ENCODE measurements at regions not wholly inside any gene's neighbourhood (a gene's known extent, or its start where the extent isn't known, plus 50 kb on each side); places are given as distances from the start of the nearest gene placed in this dataset.

- H3K4ac ChIP-seq (ENCODE audit: low read depth in 1 of 2, low read length in 2 of 2) = no peak overlapping the region
- H3K27me3 ChIP-seq (ENCODE audit: control insufficient read depth in 1 of 2, insufficient read depth in 1 of 2, low read length in 2 of 2) = no peaks in the 10 kb centered on the region
- H3K36me3 ChIP-seq (ENCODE audit: control insufficient read depth in 1 of 2, insufficient read depth in 2 of 2, low read depth in 1 of 2, low read length in 2 of 2) = no peaks in the 10 kb centered on the region
- no peak overlapping the region for H2BK5ac ChIP-seq (ENCODE audit: low read depth, low read length, poor library complexity, severe bottlenecking)
- H3K4me3 ChIP-seq (ENCODE audit: insufficient read depth in 1 of 2, low read depth in 1 of 2, low read length in 2 of 2) = no peak overlapping the region
- H2BK120ac ChIP-seq (ENCODE audit: low read depth, low read length) = no peak overlapping the region
- WGBS = 89% methylated on average over 4 of the region's 4 CpGs
- no peak overlapping the region for H3K4me2 ChIP-seq (ENCODE audit: low read length, poor library complexity, severe bottlenecking)
- no peak overlapping the region for H4K91ac ChIP-seq (ENCODE audit: low read length)
- no peak overlapping the region for H4K8ac ChIP-seq (ENCODE audit: low read length)
- no peak overlapping the region for H3K23ac ChIP-seq (ENCODE audit: low read length in 2 of 2)
- no peak overlapping the region for H2BK15ac ChIP-seq (ENCODE audit: low read depth, poor library complexity, severe bottlenecking)
- H3K9me3 ChIP-seq (ENCODE audit: control insufficient read depth, low read length) = no peaks in the 10 kb centered on the region
- H3K4me1 ChIP-seq (ENCODE audit: control insufficient read depth, insufficient read depth, low read depth, low read length) = no peaks in the 10 kb centered on the region
- H2AFZ ChIP-seq (ENCODE audit: low read depth, low read length) = no peak overlapping the region
- no peak overlapping the region for H3K18ac ChIP-seq (ENCODE audit: low read depth in 1 of 2, low read length in 2 of 2)
- H3K27ac ChIP-seq (ENCODE audit: low read length, poor library complexity, severe bottlenecking) = no peak overlapping the region
- no peak for DNase-seq
- no peak overlapping the region for H2BK12ac ChIP-seq (ENCODE audit: low read length in 2 of 2)
- no peak overlapping the region for H2AK5ac ChIP-seq (ENCODE audit: low read length, severe bottlenecking)
- H3K9ac ChIP-seq (ENCODE audit: low read length) = no peak overlapping the region
- no peak overlapping the region for H3K14ac ChIP-seq (ENCODE audit: low read length in 2 of 2)
- H3K79me1 ChIP-seq (replicated peaks; ENCODE audit: low read length, poor library complexity, severe bottlenecking) = no peaks in the 10 kb centered on the region
Observed at GRCh38 chr6:117137711-117138110, 127.6 kb upstream of the VGLL2 start.

DNA sequence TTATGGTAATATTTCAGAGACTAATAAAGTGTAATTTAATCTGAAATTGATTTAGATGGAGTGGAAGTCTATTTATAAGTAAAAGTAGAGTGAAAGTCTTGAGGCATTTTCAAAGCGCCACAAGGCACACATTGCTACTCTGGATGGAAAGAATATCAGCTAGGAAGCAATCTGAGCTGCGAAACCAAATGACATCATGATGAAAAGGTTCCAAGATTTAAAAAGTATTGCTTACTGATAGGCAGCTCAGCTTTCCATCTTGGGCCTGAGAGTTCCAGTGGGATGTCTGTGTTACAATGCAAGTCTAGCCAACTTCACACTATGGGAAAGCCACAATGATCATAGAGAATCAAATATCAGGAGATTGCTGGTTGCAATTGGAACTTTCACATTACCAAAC, 126.9 kb upstream of the VGLL2 start:
- H2AK5ac ChIP-seq (ENCODE audit: low read length, severe bottlenecking) = no peak overlapping the region
- no peak overlapping the region for H3K4me2 ChIP-seq (ENCODE audit: low read length, poor library complexity, severe bottlenecking)
- no peak overlapping the region for H2BK120ac ChIP-seq (ENCODE audit: low read depth, low read length)
- no peak overlapping the region for H2BK5ac ChIP-seq (ENCODE audit: low read depth, low read length, poor library complexity, severe bottlenecking)
- H3K36me3 ChIP-seq (ENCODE audit: control insufficient read depth in 1 of 2, insufficient read depth in 2 of 2, low read depth in 1 of 2, low read length in 2 of 2) = no peaks in the 10 kb centered on the region
- no peak overlapping the region for H3K4me3 ChIP-seq (ENCODE audit: insufficient read depth in 1 of 2, low read depth in 1 of 2, low read length in 2 of 2)
- no peak overlapping the region for H2BK12ac ChIP-seq (ENCODE audit: low read length in 2 of 2)
- no peak overlapping the region for H3K9ac ChIP-seq (ENCODE audit: low read length)
- no peak overlapping the region for H4K8ac ChIP-seq (ENCODE audit: low read length)
- H2AFZ ChIP-seq (ENCODE audit: low read depth, low read length) = no peak overlapping the region
- H3K18ac ChIP-seq (ENCODE audit: low read depth in 1 of 2, low read length in 2 of 2) = no peak overlapping the region
- H3K14ac ChIP-seq (ENCODE audit: low read length in 2 of 2) = no peak overlapping the region
- H3K79me1 ChIP-seq (replicated peaks; ENCODE audit: low read length, poor library complexity, severe bottlenecking) = no peaks in the 10 kb centered on the region
- H3K9me3 ChIP-seq (ENCODE audit: control insufficient read depth, low read length) = no peaks in the 10 kb centered on the region
- 76% methylated on average over 2 of the region's 2 CpGs for WGBS
- H2BK15ac ChIP-seq (ENCODE audit: low read depth, poor library complexity, severe bottlenecking) = no peak overlapping the region
- H3K4ac ChIP-seq (ENCODE audit: low read depth in 1 of 2, low read length in 2 of 2) = no peak overlapping the region
- no peak overlapping the region for H3K23ac ChIP-seq (ENCODE audit: low read length in 2 of 2)
- no peak overlapping the region for H4K91ac ChIP-seq (ENCODE audit: low read length)
- no peak for DNase-seq
- H3K4me1 ChIP-seq (ENCODE audit: control insufficient read depth, insufficient read depth, low read depth, low read length) = no peaks in the 10 kb centered on the region
- H3K27ac ChIP-seq (ENCODE audit: low read length, poor library complexity, severe bottlenecking) = no peak overlapping the region
- H3K27me3 ChIP-seq (ENCODE audit: control insufficient read depth in 1 of 2, insufficient read depth in 1 of 2, low read length in 2 of 2) = no peaks in the 10 kb centered on the region

- DNase-seq = no peak
- no peak overlapping the region for H3K9ac ChIP-seq (ENCODE audit: low read length)
- H3K4ac ChIP-seq (ENCODE audit: low read depth in 1 of 2, low read length in 2 of 2) = no peak overlapping the region
- no peak overlapping the region for H3K4me2 ChIP-seq (ENCODE audit: low read length, poor library complexity, severe bottlenecking)
- no peak overlapping the region for H3K14ac ChIP-seq (ENCODE audit: low read length in 2 of 2)
- H2AK5ac ChIP-seq (ENCODE audit: low read length, severe bottlenecking) = no peak overlapping the region
- no peak overlapping the region for H2BK120ac ChIP-seq (ENCODE audit: low read depth, low read length)
- H3K36me3 ChIP-seq (ENCODE audit: control insufficient read depth in 1 of 2, insufficient read depth in 2 of 2, low read depth in 1 of 2, low read length in 2 of 2) = no peaks in the 10 kb centered on the region
- no peak overlapping the region for H3K23ac ChIP-seq (ENCODE audit: low read length in 2 of 2)
- H2BK15ac ChIP-seq (ENCODE audit: low read depth, poor library complexity, severe bottlenecking) = no peak overlapping the region
- no peaks in the 10 kb centered on the region for H3K79me1 ChIP-seq (replicated peaks; ENCODE audit: low read length, poor library complexity, severe bottlenecking)
- no peak overlapping the region for H2AFZ ChIP-seq (ENCODE audit: low read depth, low read length)
- no peak overlapping the region for H3K18ac ChIP-seq (ENCODE audit: low read depth in 1 of 2, low read length in 2 of 2)
- H3K4me1 ChIP-seq (ENCODE audit: control insufficient read depth, insufficient read depth, low read depth, low read length) = no peaks in the 10 kb centered on the region
- no peaks in the 10 kb centered on the region for H3K27me3 ChIP-seq (ENCODE audit: control insufficient read depth in 1 of 2, insufficient read depth in 1 of 2, low read length in 2 of 2)
- no peak overlapping the region for H2BK12ac ChIP-seq (ENCODE audit: low read length in 2 of 2)
- no peak overlapping the region for H3K4me3 ChIP-seq (ENCODE audit: insufficient read depth in 1 of 2, low read depth in 1 of 2, low read length in 2 of 2)
- no peak overlapping the region for H2BK5ac ChIP-seq (ENCODE audit: low read depth, low read length, poor library complexity, severe bottlenecking)
- no peak overlapping the region for H4K91ac ChIP-seq (ENCODE audit: low read length)
- H3K9me3 ChIP-seq (ENCODE audit: control insufficient read depth, low read length) = no peaks in the 10 kb centered on the region
- H3K27ac ChIP-seq (ENCODE audit: low read length, poor library complexity, severe bottlenecking) = no peak overlapping the region
- no peak overlapping the region for H4K8ac ChIP-seq (ENCODE audit: low read length)
Observed at GRCh38 chr6:117138920-117139319, 126.4 kb upstream of the VGLL2 start.

DNA sequence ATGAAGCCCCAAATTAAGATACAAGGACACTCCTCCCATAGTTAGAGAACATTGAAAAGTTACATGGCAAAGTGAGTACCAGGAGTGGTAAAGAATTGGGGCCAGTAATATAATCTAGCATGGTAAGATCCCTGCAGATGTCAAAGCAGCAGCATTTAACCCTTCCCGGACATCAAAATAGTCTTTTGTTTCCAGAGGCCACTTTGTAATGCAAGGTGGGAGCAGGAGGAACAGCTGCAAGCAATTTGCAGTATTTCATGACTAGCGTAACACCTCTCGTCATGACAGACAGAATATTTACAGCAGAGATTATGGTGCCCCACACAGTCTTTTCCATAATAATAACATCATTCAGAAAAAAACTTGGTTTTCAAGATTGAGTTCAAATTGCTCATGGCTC, 123.2 kb upstream of the VGLL2 start:
- Histone ChIP-seq H3K4me1 (ENCODE audit: control insufficient read depth, insufficient read depth, low read depth, low read length) (no peaks in the 10 kb centered on the region), H4K91ac (ENCODE audit: low read length) (no peak overlapping the region), H2BK120ac (ENCODE audit: low read depth, low read length) (no peak overlapping the region), H3K23ac (ENCODE audit: low read length in 2 of 2) (no peak overlapping the region), H3K79me1 (replicated peaks; ENCODE audit: low read length, poor library complexity, severe bottlenecking) (no peaks in the 10 kb centered on the region), H4K8ac (ENCODE audit: low read length) (no peak overlapping the region), H3K36me3 (ENCODE audit: control insufficient read depth in 1 of 2, insufficient read depth in 2 of 2, low read depth in 1 of 2, low read length in 2 of 2) (no peaks in the 10 kb centered on the region), H3K4ac (ENCODE audit: low read depth in 1 of 2, low read length in 2 of 2) (no peak overlapping the region), H3K18ac (ENCODE audit: low read depth in 1 of 2, low read length in 2 of 2) (no peak overlapping the region), H3K4me2 (ENCODE audit: low read length, poor library complexity, severe bottlenecking) (no peak overlapping the region), H3K27ac (ENCODE audit: low read length, poor library complexity, severe bottlenecking) (no peak overlapping the region), H3K9me3 (ENCODE audit: control insufficient read depth, low read length) (peaks cover 2% of the 10 kb centered on the region), H3K9ac (ENCODE audit: low read length) (no peak overlapping the region), H2BK5ac (ENCODE audit: low read depth, low read length, poor library complexity, severe bottlenecking) (no peak overlapping the region), H3K27me3 (ENCODE audit: control insufficient read depth in 1 of 2, insufficient read depth in 1 of 2, low read length in 2 of 2) (no peaks in the 10 kb centered on the region), H3K14ac (ENCODE audit: low read length in 2 of 2) (no peak overlapping the region), H2AFZ (ENCODE audit: low read depth, low read length) (no peak overlapping the region), H2BK15ac (ENCODE audit: low read depth, poor library complexity, severe bottlenecking) (no peak overlapping the region), H3K4me3 (ENCODE audit: insufficient read depth in 1 of 2, low read depth in 1 of 2, low read length in 2 of 2) (no peak overlapping the region), H2AK5ac (ENCODE audit: low read length, severe bottlenecking) (no peak overlapping the region), H2BK12ac (ENCODE audit: low read length in 2 of 2) (no peak overlapping the region)
- no peak for DNase-seq
- WGBS = 79% methylated on average over 3 of the region's 3 CpGs
